Smooth muscle cell (in vitro differentiated cells): ENCODE measurements at regions not wholly inside any gene's neighbourhood (a gene's known extent, or its start where the extent isn't known, plus 50 kb on each side); places are given as distances from the start of the nearest gene placed in this dataset.

ENCODE experiments used
- DNase-seq: peaks from one replicate; lab custom pipeline; 2025; ENCODE audit not compliant: unreplicated experiment; lab: John Stamatoyannopoulos, UW
- H2AFZ ChIP-seq: fragments of 200-600 bp; sonication (generic); 2 replicates; pipeline ENCODE4 v1.6.0; 2016; ENCODE audit warnings: antibody characterized with exemption, low read depth, mild to moderate bottlenecking
- H3F3A ChIP-seq: fragments of 200-600 bp; sonication (generic); 2 replicates; pipeline ENCODE4 v1.6.0; 2017; ENCODE audit warnings: antibody characterized with exemption, low read depth
- H3K27ac ChIP-seq: fragments of 200-600 bp; sonication (generic); 2 replicates; pipeline ENCODE4 v1.5.1; 2016; ENCODE audit warnings: low read depth, mild to moderate bottlenecking
- H3K27me3 ChIP-seq: fragments of 200-600 bp; sonication (generic); 2 replicates; pipeline ENCODE4 v1.6.1; 2016; ENCODE audit warnings: low read depth, mild to moderate bottlenecking
- H3K36me3 ChIP-seq: fragments of 200-600 bp; sonication (generic); 2 replicates; pipeline ENCODE4 v1.5.1; 2016; ENCODE audit warnings: low read depth
- H3K4me1 ChIP-seq: fragments of 200-600 bp; sonication (generic); 2 replicates; pipeline ENCODE4 v1.5.1; 2016; ENCODE audit warnings: low read depth
- H3K4me2 ChIP-seq: fragments of 200-600 bp; sonication (generic); 2 replicates; pipeline ENCODE4 v1.6.0; 2016; ENCODE audit warnings: mild to moderate bottlenecking
- H3K4me3 ChIP-seq: fragments of 200-600 bp; sonication (generic); 2 replicates; pipeline ENCODE4 v1.5.1; 2016; ENCODE audit warnings: mild to moderate bottlenecking
- H3K79me2 ChIP-seq: fragments of 200-600 bp; sonication (generic); 2 replicates; pipeline ENCODE4 v1.6.0; 2016; ENCODE audit warnings: low read depth, mild to moderate bottlenecking
- H3K9ac ChIP-seq: fragments of 200-600 bp; sonication (generic); 2 replicates; pipeline ENCODE4 v1.6.0; 2016; ENCODE audit warnings: low read depth
- H3K9me3 ChIP-seq: fragments of 200-600 bp; sonication (generic); replicated peaks from 2 replicates; pipeline ENCODE4 v1.5.1; 2016; ENCODE audit warnings: low read depth
- H4K20me1 ChIP-seq: fragments of 200-600 bp; sonication (generic); 2 replicates; pipeline ENCODE4 v1.6.0; 2016; ENCODE audit warnings: low read depth
- CTCF ChIP-seq: fragments of 200-600 bp; sonication (generic); IDR thresholded peaks from 2 replicates; pipeline ENCODE4 v1.5.1; 2017; ENCODE audit warnings: borderline replicate concordance, mild to moderate bottlenecking, antibody characterized with exemption; ENCODE audit not compliant: insufficient read depth, poor library complexity, severe bottlenecking
- WGBS: methylation state at CpG from one replicate; pipeline ENCODE4 v1.1.7; 2016; ENCODE audit warnings: low lambda C conversion rate; 5-methylcytosine and 5-hydroxymethylcytosine counted together

- Histone ChIP-seq H3K9ac (no peak overlapping the region), H3K4me3 (no peak overlapping the region), H2AFZ (no peak overlapping the region), H3F3A (no peaks in the 10 kb centered on the region), H3K4me2 (no peak overlapping the region), H3K27ac (no peak overlapping the region), H3K79me2 (no peaks in the 10 kb centered on the region), H3K4me1 (peaks cover 5% of the 10 kb centered on the region), H3K36me3 (no peaks in the 10 kb centered on the region), H4K20me1 (no peaks in the 10 kb centered on the region), H3K27me3 (no peaks in the 10 kb centered on the region), H3K9me3 (no peaks in the 10 kb centered on the region)
- no peak for DNase-seq
- WGBS: 45% methylated on average over 4 of the region's 4 CpGs
- no peak for TF ChIP-seq CTCF
These were observed 253.2 kb downstream of the ZPLD1 start for GRCh38 chr3:102687851-102688555.

DNA sequence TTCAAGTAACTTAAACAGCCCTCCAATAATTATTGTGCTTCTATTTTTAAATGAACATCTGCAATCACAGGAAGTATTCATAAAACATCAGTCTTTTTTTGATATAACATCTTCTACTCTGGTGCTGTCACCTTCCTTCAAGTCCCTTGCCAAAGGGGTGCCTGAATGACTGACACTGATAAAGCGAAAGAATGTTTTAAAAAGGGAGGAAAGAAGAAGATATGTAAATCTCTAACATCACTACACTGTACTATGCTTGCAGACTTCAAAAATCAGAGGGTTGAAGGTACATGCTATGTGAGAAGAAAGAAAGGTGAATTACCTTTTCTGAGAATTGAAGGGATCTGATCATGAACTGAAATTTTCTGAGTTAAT lies 253.7 kb downstream of the ZPLD1 start:
- no peaks in the 10 kb centered on the region for H4K20me1 ChIP-seq
- H3K4me2 ChIP-seq: no peak overlapping the region
- H3F3A ChIP-seq: no peaks in the 10 kb centered on the region
- no peak overlapping the region for H2AFZ ChIP-seq
- H3K36me3 ChIP-seq: no peaks in the 10 kb centered on the region
- no peaks in the 10 kb centered on the region for H3K79me2 ChIP-seq
- H3K27ac ChIP-seq: no peak overlapping the region
- peaks cover 5% of the 10 kb centered on the region for H3K4me1 ChIP-seq
- H3K9me3 ChIP-seq: no peaks in the 10 kb centered on the region
- DNase-seq: no peak
- H3K4me3 ChIP-seq: no peak overlapping the region
- no peak for TF ChIP-seq CTCF
- H3K9ac ChIP-seq: no peak overlapping the region
- WGBS: 83% methylated on average over 1 of the region's 1 CpG
- H3K27me3 ChIP-seq: no peaks in the 10 kb centered on the region

DNA sequence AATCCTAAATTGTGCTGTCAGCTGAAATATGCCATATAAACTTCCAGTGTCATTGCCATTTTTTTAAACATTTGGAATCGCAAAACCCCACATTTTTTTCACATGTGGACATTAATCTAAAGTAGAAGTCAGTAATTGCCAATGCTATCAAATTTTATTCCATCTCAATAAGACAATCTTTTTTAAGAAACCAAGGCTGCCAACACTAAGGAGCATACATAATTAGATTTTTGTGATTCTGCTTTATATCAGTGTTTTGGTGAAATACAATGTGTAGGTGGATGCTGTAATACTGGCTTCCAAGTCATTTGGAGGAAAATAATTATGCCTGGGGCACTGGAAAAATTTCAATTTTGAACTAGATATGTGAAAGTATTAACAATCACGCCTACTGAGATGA lies 256.7 kb downstream of the ZPLD1 start:
- no peaks in the 10 kb centered on the region for H3K36me3 ChIP-seq
- no peak overlapping the region for H3K4me2 ChIP-seq
- peaks cover 3% of the 10 kb centered on the region for H3K4me1 ChIP-seq
- H3K79me2 ChIP-seq: no peaks in the 10 kb centered on the region
- no peak for DNase-seq
- WGBS: 91% methylated on average over 2 of the region's 2 CpGs
- no peak overlapping the region for H2AFZ ChIP-seq
- H4K20me1 ChIP-seq: no peaks in the 10 kb centered on the region
- no peaks in the 10 kb centered on the region for H3K27me3 ChIP-seq
- H3K27ac ChIP-seq: no peak overlapping the region
- H3K4me3 ChIP-seq: no peak overlapping the region
- no peaks in the 10 kb centered on the region for H3F3A ChIP-seq
- H3K9ac ChIP-seq: no peak overlapping the region
- no peaks in the 10 kb centered on the region for H3K9me3 ChIP-seq
- no peak for TF ChIP-seq CTCF

DNA sequence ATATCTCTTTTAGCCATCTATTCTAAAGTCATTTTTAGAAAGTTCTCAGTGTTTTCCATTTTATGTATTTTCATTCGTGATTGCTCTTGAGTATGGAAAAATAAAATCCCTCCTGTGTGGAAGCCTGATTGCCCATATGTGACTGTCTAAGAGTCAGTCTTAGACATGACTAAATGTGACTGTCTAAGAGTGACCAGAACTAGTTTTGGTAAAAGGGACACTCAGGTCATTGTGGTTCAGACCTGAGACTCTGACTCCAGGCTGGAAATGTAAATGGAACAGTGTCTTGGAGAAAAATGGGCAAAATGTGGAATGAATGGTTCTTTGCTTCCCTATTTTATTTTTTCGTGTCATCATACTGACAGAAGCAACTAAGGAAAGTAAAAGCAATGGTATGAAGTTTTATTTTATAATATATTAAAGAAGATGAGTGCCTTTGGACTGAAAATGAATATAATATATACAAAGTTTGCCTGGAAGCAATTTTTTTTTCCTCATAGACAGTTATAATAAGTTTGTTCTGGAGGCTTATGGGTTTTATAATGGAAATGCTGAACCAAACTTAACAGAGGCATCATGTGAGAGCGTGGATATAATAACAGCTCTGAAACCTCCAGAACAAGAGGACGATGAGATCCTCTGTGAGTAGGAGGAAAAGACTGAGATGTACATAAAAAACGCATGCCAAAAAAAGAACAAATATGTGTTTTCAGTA lies 264.4 kb downstream of the ZPLD1 start:
- H3K27me3 ChIP-seq: no peaks in the 10 kb centered on the region
- no peak for TF ChIP-seq CTCF
- H3K9me3 ChIP-seq: no peaks in the 10 kb centered on the region
- no peaks in the 10 kb centered on the region for H3K79me2 ChIP-seq
- no peak for DNase-seq
- no peak overlapping the region for H2AFZ ChIP-seq
- H3K27ac ChIP-seq: no peak overlapping the region
- H4K20me1 ChIP-seq: no peaks in the 10 kb centered on the region
- no peak overlapping the region for H3K4me2 ChIP-seq
- no peaks in the 10 kb centered on the region for H3K36me3 ChIP-seq
- H3K4me3 ChIP-seq: no peak overlapping the region
- WGBS: 92% methylated on average over 5 of the region's 5 CpGs
- no peaks in the 10 kb centered on the region for H3F3A ChIP-seq
- no peaks in the 10 kb centered on the region for H3K4me1 ChIP-seq
- no peak overlapping the region for H3K9ac ChIP-seq
